ENCODE measurements at regions not wholly inside any gene's neighbourhood (a gene's known extent, or its start where the extent isn't known, plus 50 kb on each side); places are given as distances from the start of the nearest gene placed in this dataset.
"Not testable (repeated sequence)": the region's sequence is repeated elsewhere in the genome, so short reads cannot be mapped to it uniquely, and the experiment has no call there.

- DNase-seq: no peak
These were observed 62.3 kb upstream of the HIVEP3 start for GRCh38 chr1:41980827-41981653.

DNA sequence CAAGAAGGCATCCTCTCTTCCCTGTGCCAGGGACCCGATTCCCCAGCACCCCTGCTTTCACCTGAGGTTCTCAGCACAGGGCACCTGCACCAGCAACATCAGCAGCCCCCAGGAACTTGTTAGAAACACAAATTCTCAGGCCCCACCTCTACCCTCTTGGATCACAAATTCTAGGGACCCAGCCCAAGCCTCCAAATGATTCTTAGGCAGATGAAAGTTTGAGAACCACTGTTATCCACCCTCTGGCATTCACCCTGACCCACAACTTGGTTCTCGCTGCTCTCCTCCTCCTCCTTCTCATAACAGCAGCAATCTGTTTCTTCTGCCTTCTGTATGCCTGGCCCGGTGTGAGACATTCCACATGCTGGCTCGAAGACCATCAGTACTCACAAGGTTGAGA lies 60.3 kb upstream of the HIVEP3 start:
- DNase-seq: no peak

GRCh38 chr1:41977326-41977725 lies 58.6 kb upstream of the HIVEP3 start:
- DNase-seq: no peak

GRCh38 chr1:41976671-41977070 lies 57.9 kb upstream of the HIVEP3 start:
- no peak for DNase-seq

GRCh38 chr1:41975850-41976569 lies 57.3 kb upstream of the HIVEP3 start:
- DNase-seq: peak in 1 of 14 donors; percentile 42

- no peak for DNase-seq
These were observed 56.4 kb upstream of the HIVEP3 start for GRCh38 chr1:41975121-41975520.

- DNase-seq: not testable (repeated sequence)
These were observed 49.8 kb upstream of the HIVEP3 start for GRCh38 chr1:41968557-41968956.

All from C1 segment of cervical spinal cord (tissue), 14 donors.